GM12878 (cell line): ENCODE measurements at regions not wholly inside any gene's neighbourhood (a gene's known extent, or its start where the extent isn't known, plus 50 kb on each side); places are given as distances from the start of the nearest gene placed in this dataset.

Experiments
- ATAC-seq: fragments of 200-7000 bp; cut with Tn5 transposase; 3 replicates; pipeline ENCODE4 v1.9.1; 2020; ENCODE audit warnings: mild to moderate bottlenecking, moderate library complexity
- BruUV-seq: library from RNA; stranded (reverse); fragments of 400-500 nt; replicated peaks from 2 replicates; lab custom pipeline; 2021; lab: Mats Ljungman, UMichigan
- CTCF ChIA-PET: fragments of 300-600 bp; sonication (Branson Sonifier 250); formaldehyde crosslinking; extraction: SDS; loops from one replicate; lab custom pipeline; 2021; ENCODE audit warnings: inconsistent platforms; lab: Yijun Ruan, JAX
- POLR2A ChIA-PET: fragments of 350-600 bp; formaldehyde crosslinking; extraction: SDS; loops from one replicate; lab custom pipeline; 2021; ENCODE audit warnings: inconsistent platforms; lab: Charles Lee
- RAD21 ChIA-PET: fragments of 300-600 bp; sonication (Branson Sonifier 250); formaldehyde crosslinking; loops from one replicate; lab custom pipeline; 2023; ENCODE audit warnings: antibody characterized with exemption; ENCODE audit not compliant: unreplicated experiment; lab: Charles Lee
- SMC1A ChIA-PET: fragments of 300-600 bp; sonication (Branson Sonifier 250); formaldehyde crosslinking; loops from one replicate; lab custom pipeline; 2023; ENCODE audit not compliant: unreplicated experiment, uncharacterized antibody; lab: Charles Lee
- DNase-seq: peaks from one replicate; pipeline ENCODE4 v3.0.0-alpha.2; 2011; ENCODE audit warnings: low read depth, low spot score
- FAIRE-seq: peaks from 3 replicates; lab custom pipeline; 2011; peaks lifted over from hg19 to GRCh38; lab: Jason Lieb, UNC
- H2AFZ ChIP-seq: 2 replicates; pipeline ENCODE4 v1.6.0; 2011; ENCODE audit warnings: low read depth, low read length, control low read depth; ENCODE audit not compliant: control insufficient read depth
- H3K27ac ChIP-seq: 2 replicates; pipeline ENCODE4 v1.5.1; 2011; ENCODE audit warnings: control low read depth; ENCODE audit not compliant: control insufficient read depth, insufficient read depth
- H3K27me3 ChIP-seq, 2 experiments: replicated peaks in 1 of 2; 2 replicates each; pipeline versions ENCODE4 v1.6.0 to v1.6.1; 2011; ENCODE audit warnings: low read length in 1 of 2; ENCODE audit not compliant: control insufficient read depth in 2 of 2, insufficient read depth in 2 of 2
- H3K36me3 ChIP-seq, 2 experiments: 2 replicates each; pipeline ENCODE4 v1.5.1; 2011; ENCODE audit warnings: low read length in 1 of 2; ENCODE audit not compliant: control insufficient read depth in 2 of 2, insufficient read depth in 2 of 2
- H3K4me1 ChIP-seq: 2 replicates; pipeline ENCODE4 v1.6.1; 2011; ENCODE audit warnings: mild to moderate bottlenecking, low read length, moderate library complexity, mixed read lengths; ENCODE audit not compliant: control insufficient read depth, insufficient read depth
- H3K4me2 ChIP-seq: 2 replicates; pipeline ENCODE4 v1.6.0; 2011; ENCODE audit warnings: control low read depth; ENCODE audit not compliant: control insufficient read depth, insufficient read depth
- H3K4me3 ChIP-seq: fragments of 200-600 bp; sonication (generic); 2 replicates; pipeline ENCODE4 v1.5.1; 2016
- H3K79me2 ChIP-seq: 2 replicates; pipeline ENCODE4 v1.6.0; 2011; ENCODE audit warnings: low read length; ENCODE audit not compliant: control insufficient read depth, insufficient read depth
- H3K9ac ChIP-seq: 2 replicates; pipeline ENCODE4 v1.8.0; 2011; ENCODE audit warnings: low read length, control low read depth, mixed read lengths; ENCODE audit not compliant: control insufficient read depth, insufficient read depth
- H3K9me3 ChIP-seq: replicated peaks from 3 replicates; pipeline ENCODE4 v1.5.1; 2011; ENCODE audit warnings: mild to moderate bottlenecking, low read length; ENCODE audit not compliant: control insufficient read depth, insufficient read depth
- H4K20me1 ChIP-seq: 2 replicates; pipeline ENCODE4 v1.6.0; 2011; ENCODE audit not compliant: control insufficient read depth, insufficient read depth
- MEF2B ChIP-seq: fragments of 450-650 bp; IDR thresholded peaks from 2 replicates; pipeline ENCODE4 v1.6.1; 2018; ENCODE audit warnings: mild to moderate bottlenecking, moderate library complexity; ENCODE audit not compliant: partially characterized antibody, poor library complexity, severe bottlenecking
- MLLT1 ChIP-seq: fragments of 450-650 bp; IDR thresholded peaks from 2 replicates; pipeline ENCODE4 v1.6.1; 2016; ENCODE audit warnings: mild to moderate bottlenecking
- POU2F2 ChIP-seq: IDR thresholded peaks from 3 replicates; pipeline ENCODE4 v1.6.1; 2011; ENCODE audit warnings: low read depth, mild to moderate bottlenecking, low read length, borderline replicate concordance
- WGBS: methylation state at CpG from one replicate; pipeline ENCODE4 v1.1.6; 2016; ENCODE audit warnings: low lambda C conversion rate; ENCODE audit not compliant: insufficient replicate concordance, insufficient coverage; ENCODE audit errors: missing lambda C conversion rate; 5-methylcytosine and 5-hydroxymethylcytosine counted together
- in situ Hi-C: fragments of 300-500 bp; cut with MboI; formaldehyde crosslinking; loops from 9 replicates; pipeline ENCODE4 v1.14.3; 2018; ENCODE audit warnings: mixed read lengths
- intact Hi-C: fragments of 100-400 bp; cut with micrococcal nuclease; formaldehyde crosslinking; loops from one replicate; pipeline ENCODE4 v1.14.2; 2022; ENCODE audit not compliant: unreplicated experiment

GRCh38 chr10:71060476-71061426, 151.6 kb upstream of the UNC5B start:
- ATAC-seq (no peak), FAIRE-seq (no peak)

More at GRCh38 chr10:71060476-71061426, 151.6 kb upstream of the UNC5B start:
- H3K79me2 ChIP-seq = no peaks in the 10 kb centered on the region
- no peak overlapping the region for H3K4me2 ChIP-seq
- no peak overlapping the region for H3K4me3 ChIP-seq
- H3K27ac ChIP-seq = no peak overlapping the region
- ChIA-PET RAD21 (no interaction called here), POLR2A (no interaction called here), CTCF (no interaction called here), SMC1A (interaction anchor here (1.0 kb wide), 1 partner anchor 20 kb away, joined by 3 read pairs; no protein-coding TSS in a partner anchor)
- intact Hi-C loops = no loop called here
- WGBS = 24% methylated on average over 12 of the region's 12 CpGs
- H3K9me3 ChIP-seq = no peaks in the 10 kb centered on the region
- H3K36me3 ChIP-seq = no peaks in the 10 kb centered on the region
- DNase-seq = no peak
- no peak for TF ChIP-seq MEF2B
- no peak for TF ChIP-seq MLLT1
- no peak for TF ChIP-seq POU2F2
- BruUV-seq = no TSS peak
- H3K4me1 ChIP-seq = no peaks in the 10 kb centered on the region
- no peak overlapping the region for H3K9ac ChIP-seq
- in situ Hi-C loops = no loop called here
- no peak overlapping the region for H2AFZ ChIP-seq
- H4K20me1 ChIP-seq = no peaks in the 10 kb centered on the region
- no peaks in the 10 kb centered on the region; a peak in 1 of 4 replicates for H3K27me3 ChIP-seq
